Vagina (tissue), 2 donors: ENCODE measurements at regions not wholly inside any gene's neighbourhood (a gene's known extent, or its start where the extent isn't known, plus 50 kb on each side); places are given as distances from the start of the nearest gene placed in this dataset.
A peak's percentile ranks its signal among the peaks of the same experiment; 100 is the strongest.

Source experiments
- DNase-seq, 2 donors: peaks; one replicate each; pipeline ENCODE4 v3.0.0-alpha.2; 2017; ENCODE audit errors: extremely low spot score in 2 of 2
- H3K27ac ChIP-seq: fragments of 200-600 bp; sonication (generic); one replicate; pipeline ENCODE4 v1.5.1; 2019
- H3K27me3 ChIP-seq: fragments of 200-600 bp; sonication (generic); one replicate; pipeline ENCODE4 v1.5.1; 2019
- H3K36me3 ChIP-seq, 2 donors: fragments of 200-600 bp; sonication (generic); one replicate each; pipeline ENCODE4 v1.5.1; 2017 to 2019
- H3K4me1 ChIP-seq: fragments of 200-600 bp; sonication (generic); one replicate; pipeline ENCODE4 v1.5.1; 2019
- H3K4me3 ChIP-seq, 2 donors: fragments of 200-600 bp; sonication (generic); 1 replicate in 1 of 2; 2 replicates in 1 of 2; pipeline ENCODE4 v1.5.1; 2016 to 2019
- H3K9me3 ChIP-seq: fragments of 200-600 bp; sonication (generic); one replicate; pipeline ENCODE4 v1.5.1; 2019
- POLR2A ChIP-seq, 2 donors: fragments of 450-650 bp; IDR thresholded peaks; one replicate each; pipeline ENCODE4 v1.6.1; 2017; ENCODE audit warnings: antibody characterized with exemption in 2 of 2, mild to moderate bottlenecking in 2 of 2, moderate library complexity in 2 of 2
- POLR2AphosphoS5 ChIP-seq, 2 donors: sonication (generic); formaldehyde crosslinking; IDR thresholded peaks; one replicate each; pipeline ENCODE4 v1.9.0; 2017; ENCODE audit warnings: antibody characterized with exemption in 2 of 2, mild to moderate bottlenecking in 2 of 2, low read depth in 1 of 2; ENCODE audit not compliant: insufficient read depth in 1 of 2
- intact Hi-C: fragments of 100-400 bp; cut with DNase I; formaldehyde crosslinking; loops from one replicate; pipeline ENCODE4 v1.15.1; 2023
- TF ChIP-seq, protein P1 (sequence below), 3 experiments: fragments of 450-650 bp in 2 of 3; fragments of 200-600 bp in 1 of 3; sonication (generic) in 1 of 3; IDR thresholded peaks; one replicate each; pipeline ENCODE4 v1.5.1; 2017 to 2019; ENCODE audit warnings: antibody characterized with exemption in 3 of 3, mild to moderate bottlenecking in 2 of 3, moderate library complexity in 2 of 3

DNA sequence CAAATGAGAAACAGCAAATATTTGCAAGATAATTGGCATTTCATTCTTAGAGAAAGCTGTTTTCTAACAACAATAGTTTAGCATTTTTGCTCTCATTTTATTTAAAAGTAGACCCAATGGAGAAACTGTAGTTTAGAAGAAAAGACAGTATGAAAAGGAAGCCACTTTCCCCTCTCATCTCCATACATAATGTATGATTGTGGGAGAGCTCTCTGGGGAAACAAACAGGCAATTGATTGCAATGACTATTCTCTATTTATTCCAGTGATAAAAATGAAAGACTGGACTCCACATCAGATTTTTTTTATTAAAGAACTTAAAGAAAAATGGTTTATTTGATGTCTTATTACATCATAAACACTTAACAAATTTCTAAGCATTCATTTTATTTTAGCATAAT, 116.8 kb upstream of the SASH1 start:
- no peaks in the 10 kb centered on the region for H3K36me3 ChIP-seq
- H3K27ac ChIP-seq: no peak overlapping the region
- no peaks in the 10 kb centered on the region for H3K9me3 ChIP-seq
- H3K4me3 ChIP-seq: no peak overlapping the region
- no peak for DNase-seq
- no peaks in the 10 kb centered on the region for H3K4me1 ChIP-seq
- no peaks in the 10 kb centered on the region for H3K27me3 ChIP-seq
- intact Hi-C loops: no loop called here
- TF ChIP-seq POLR2AphosphoS5 (IDR thresholded peaks at IDR 0.05; ENCODE audit: insufficient read depth in 1 of 2, low read depth in 1 of 2): no peak
- TF ChIP-seq, protein P1, sequence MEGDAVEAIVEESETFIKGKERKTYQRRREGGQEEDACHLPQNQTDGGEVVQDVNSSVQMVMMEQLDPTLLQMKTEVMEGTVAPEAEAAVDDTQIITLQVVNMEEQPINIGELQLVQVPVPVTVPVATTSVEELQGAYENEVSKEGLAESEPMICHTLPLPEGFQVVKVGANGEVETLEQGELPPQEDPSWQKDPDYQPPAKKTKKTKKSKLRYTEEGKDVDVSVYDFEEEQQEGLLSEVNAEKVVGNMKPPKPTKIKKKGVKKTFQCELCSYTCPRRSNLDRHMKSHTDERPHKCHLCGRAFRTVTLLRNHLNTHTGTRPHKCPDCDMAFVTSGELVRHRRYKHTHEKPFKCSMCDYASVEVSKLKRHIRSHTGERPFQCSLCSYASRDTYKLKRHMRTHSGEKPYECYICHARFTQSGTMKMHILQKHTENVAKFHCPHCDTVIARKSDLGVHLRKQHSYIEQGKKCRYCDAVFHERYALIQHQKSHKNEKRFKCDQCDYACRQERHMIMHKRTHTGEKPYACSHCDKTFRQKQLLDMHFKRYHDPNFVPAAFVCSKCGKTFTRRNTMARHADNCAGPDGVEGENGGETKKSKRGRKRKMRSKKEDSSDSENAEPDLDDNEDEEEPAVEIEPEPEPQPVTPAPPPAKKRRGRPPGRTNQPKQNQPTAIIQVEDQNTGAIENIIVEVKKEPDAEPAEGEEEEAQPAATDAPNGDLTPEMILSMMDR (IDR thresholded peaks at IDR 0.05): no peak
- no peak for TF ChIP-seq POLR2A (IDR thresholded peaks at IDR 0.05)

DNA sequence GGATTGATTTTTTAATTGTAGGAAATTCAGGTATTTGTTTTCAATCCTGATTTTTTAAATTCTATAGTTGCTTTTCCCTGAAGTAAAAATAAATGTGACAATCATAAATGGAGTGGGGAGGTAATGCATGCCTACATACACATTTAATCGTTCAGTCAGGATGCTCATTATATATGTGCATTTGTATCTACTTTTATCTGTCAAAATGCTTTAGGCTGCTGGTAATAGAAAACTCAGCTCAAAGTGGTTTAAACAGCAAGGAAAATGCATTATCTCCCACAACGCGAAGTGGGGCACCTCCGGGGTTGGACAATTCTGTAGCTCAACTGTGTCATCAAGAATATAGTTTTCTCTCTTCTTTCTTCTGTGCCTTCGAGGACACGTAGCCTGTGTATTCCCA, 116.4 kb upstream of the SASH1 start:
- Histone ChIP-seq H3K4me1 (no peaks in the 10 kb centered on the region), H3K4me3 (no peak overlapping the region), H3K36me3 (no peaks in the 10 kb centered on the region), H3K9me3 (no peaks in the 10 kb centered on the region), H3K27me3 (no peaks in the 10 kb centered on the region), H3K27ac (no peak overlapping the region)
- no peak for TF ChIP-seq POLR2AphosphoS5 (IDR thresholded peaks at IDR 0.05; ENCODE audit: insufficient read depth in 1 of 2, low read depth in 1 of 2)
- TF ChIP-seq POLR2A (IDR thresholded peaks at IDR 0.05): no peak
- TF ChIP-seq, protein P1 (IDR thresholded peaks at IDR 0.05): no peak
- no peak for DNase-seq
- intact Hi-C loops: no loop called here

DNA sequence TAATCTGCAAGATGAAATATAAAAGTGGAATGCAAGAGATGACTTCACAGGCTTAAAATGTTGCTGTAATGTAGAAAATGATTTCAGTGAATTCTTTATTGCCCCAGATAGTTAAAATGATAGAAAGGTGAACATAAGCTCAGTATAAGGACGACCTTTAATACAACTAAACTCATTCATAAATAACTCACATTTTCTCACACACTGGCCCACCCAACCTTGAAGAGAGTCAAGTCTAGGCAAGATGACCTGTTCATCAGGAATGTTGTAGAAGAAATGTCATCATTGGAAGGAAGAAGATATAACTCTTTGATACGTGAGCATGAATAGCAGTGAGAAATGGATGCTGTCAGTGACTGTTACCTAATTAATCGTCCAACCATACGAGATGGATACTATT, 111.1 kb upstream of the SASH1 start:
- DNase-seq: no peak
- intact Hi-C loops: no loop called here
- no peak overlapping the region for H3K27ac ChIP-seq
- H3K27me3 ChIP-seq: no peaks in the 10 kb centered on the region
- no peaks in the 10 kb centered on the region for H3K36me3 ChIP-seq
- H3K4me1 ChIP-seq: peaks cover 4% of the 10 kb centered on the region
- TF ChIP-seq, protein P1 (IDR thresholded peaks at IDR 0.05): no peak
- no peak for TF ChIP-seq POLR2AphosphoS5 (IDR thresholded peaks at IDR 0.05; ENCODE audit: insufficient read depth in 1 of 2, low read depth in 1 of 2)
- TF ChIP-seq POLR2A (IDR thresholded peaks at IDR 0.05): no peak
- no peak overlapping the region for H3K4me3 ChIP-seq
- H3K9me3 ChIP-seq: no peaks in the 10 kb centered on the region

DNA sequence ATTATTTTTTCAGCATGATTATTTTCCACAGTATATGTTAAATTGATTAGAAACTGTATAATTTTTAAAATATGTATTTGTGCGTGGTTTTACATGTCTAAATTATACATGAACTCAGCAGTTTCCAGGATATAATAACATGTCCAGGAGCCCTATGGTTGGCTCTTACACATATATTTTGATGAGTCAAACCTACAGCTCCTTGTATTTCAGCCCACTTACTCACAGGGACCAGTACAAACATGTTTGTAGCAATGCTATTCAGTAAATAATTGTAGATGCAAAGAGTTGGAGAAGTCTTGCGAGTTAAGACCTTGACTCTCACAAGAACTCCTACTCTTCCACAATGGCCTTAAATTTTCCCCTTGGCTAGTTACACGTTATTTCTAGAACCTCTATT, 107.2 kb upstream of the SASH1 start:
- Histone ChIP-seq H3K4me3 (no peak overlapping the region), H3K9me3 (no peaks in the 10 kb centered on the region), H3K27ac (no peak overlapping the region), H3K4me1 (peaks cover 21% of the 10 kb centered on the region), H3K27me3 (no peaks in the 10 kb centered on the region), H3K36me3 (no peaks in the 10 kb centered on the region)
- peak in 1 of 2 donors; percentile 62 for TF ChIP-seq POLR2AphosphoS5 (IDR thresholded peaks at IDR 0.05; ENCODE audit: insufficient read depth in 1 of 2, low read depth in 1 of 2)
- TF ChIP-seq, protein P1 (IDR thresholded peaks at IDR 0.05): no peak
- no peak for DNase-seq
- intact Hi-C loops: no loop called here

- peaks cover 41% of the 10 kb centered on the region for H3K4me1 ChIP-seq
- no peak for DNase-seq
- no peak overlapping the region for H3K4me3 ChIP-seq
- H3K9me3 ChIP-seq: no peaks in the 10 kb centered on the region
- H3K36me3 ChIP-seq: no peaks in the 10 kb centered on the region
- no peaks in the 10 kb centered on the region for H3K27me3 ChIP-seq
- TF ChIP-seq POLR2AphosphoS5 (IDR thresholded peaks at IDR 0.05; ENCODE audit: insufficient read depth in 1 of 2, low read depth in 1 of 2) (no peak), POLR2A (IDR thresholded peaks at IDR 0.05) (no peak)
- TF ChIP-seq, protein P1 (IDR thresholded peaks at IDR 0.05): no peak
- no peak overlapping the region for H3K27ac ChIP-seq
- intact Hi-C loops: no loop called here
These were observed 103.9 kb upstream of the SASH1 start for GRCh38 chr6:148238713-148239112.
